Liver (tissue), 8 donors: ENCODE measurements at regions not wholly inside any gene's neighbourhood (a gene's known extent, or its start where the extent isn't known, plus 50 kb on each side); places are given as distances from the start of the nearest gene placed in this dataset.

ENCODE experiments used
- DNase-seq: peaks from one replicate; pipeline ENCODE4 v3.0.0-alpha.2; 2017; ENCODE audit warnings: low spot score
- H3K27ac ChIP-seq, 2 donors: one replicate each; pipeline ENCODE4 v1.7.0; 2013; ENCODE audit warnings: inconsistent platforms in 2 of 2, low read length in 2 of 2, control low read depth in 1 of 2, low read depth in 1 of 2, mild to moderate bottlenecking in 1 of 2
- H3K27me3 ChIP-seq, 4 donors: one replicate each; pipeline versions ENCODE4 v1.6.1 to v1.7.0; 2013; ENCODE audit warnings: low read length in 3 of 4, inconsistent platforms in 1 of 4, mild to moderate bottlenecking in 1 of 4, moderate library complexity in 1 of 4; ENCODE audit not compliant: control insufficient read depth in 4 of 4, insufficient read depth in 4 of 4
- H3K36me3 ChIP-seq, 4 donors: one replicate each; pipeline versions ENCODE4 v1.6.1 to v1.7.0; 2013; ENCODE audit warnings: low read length in 3 of 4, mild to moderate bottlenecking in 3 of 4, low read depth in 1 of 4, moderate library complexity in 1 of 4; ENCODE audit not compliant: control insufficient read depth in 4 of 4, insufficient read depth in 3 of 4
- H3K4me1 ChIP-seq, 4 donors: one replicate each; pipeline versions ENCODE4 v1.6.1 to v1.7.0; 2013; ENCODE audit warnings: low read length in 3 of 4, mild to moderate bottlenecking in 3 of 4, moderate library complexity in 1 of 4; ENCODE audit not compliant: control insufficient read depth in 4 of 4, insufficient read depth in 4 of 4
- H3K4me3 ChIP-seq, 3 donors: one replicate each; pipeline versions ENCODE4 v1.6.1 to v1.7.0; 2013; ENCODE audit warnings: low read length in 3 of 3, control low read depth in 1 of 3, low read depth in 1 of 3, mild to moderate bottlenecking in 1 of 3
- H3K9ac ChIP-seq, 2 donors: one replicate each; pipeline ENCODE4 v1.7.0; 2013; ENCODE audit warnings: low read length in 2 of 2, mild to moderate bottlenecking in 2 of 2, moderate library complexity in 2 of 2, control low read depth in 1 of 2, low read depth in 1 of 2
- H3K9me3 ChIP-seq, 4 donors: one replicate each; pipeline versions ENCODE4 v1.6.1 to v1.7.0; 2013; ENCODE audit warnings: low read length in 3 of 4; ENCODE audit not compliant: control insufficient read depth in 4 of 4
- EGR1 ChIP-seq, 2 donors: IDR thresholded peaks; 2 replicates each; pipeline ENCODE4 v1.6.1; 2016 to 2018; ENCODE audit warnings: antibody characterized with exemption in 2 of 2, low read depth in 2 of 2
- FOXA1 ChIP-seq: IDR thresholded peaks from 2 replicates; pipeline ENCODE4 v1.6.1; 2016; ENCODE audit warnings: antibody characterized with exemption
- GABPA ChIP-seq, 2 donors: IDR thresholded peaks in 1 of 2; conservative IDR thresholded peaks in 1 of 2; 2 replicates each; pipeline ENCODE4 v1.6.1; 2016; ENCODE audit warnings: antibody characterized with exemption in 2 of 2, mild to moderate bottlenecking in 1 of 2, moderate library complexity in 1 of 2
- HNF4A ChIP-seq, 2 donors: conservative IDR thresholded peaks; 2 replicates each; pipeline ENCODE4 v1.6.1; 2016; ENCODE audit warnings: antibody characterized with exemption in 2 of 2, mild to moderate bottlenecking in 2 of 2
- HNF4G ChIP-seq: IDR thresholded peaks from 2 replicates; pipeline ENCODE4 v1.6.1; 2016; ENCODE audit warnings: antibody characterized with exemption
- NR2F2 ChIP-seq: IDR thresholded peaks from 2 replicates; pipeline ENCODE4 v1.6.1; 2016; ENCODE audit warnings: antibody characterized with exemption
- RAD21 ChIP-seq, 2 donors: IDR thresholded peaks; 2 replicates each; pipeline ENCODE4 v1.6.1; 2016; ENCODE audit warnings: antibody characterized with exemption in 2 of 2, mild to moderate bottlenecking in 2 of 2
- RXRA ChIP-seq, 2 donors: IDR thresholded peaks; 2 replicates each; pipeline ENCODE4 v1.6.1; 2017 to 2018; ENCODE audit warnings: antibody characterized with exemption in 2 of 2, mild to moderate bottlenecking in 1 of 2
- SP1 ChIP-seq: IDR thresholded peaks from 2 replicates; pipeline ENCODE4 v1.6.1; 2018; ENCODE audit warnings: antibody characterized with exemption, mild to moderate bottlenecking
- TAF1 ChIP-seq: conservative IDR thresholded peaks from 2 replicates; pipeline ENCODE4 v1.6.1; 2016; ENCODE audit warnings: antibody characterized with exemption, mild to moderate bottlenecking
- YY1 ChIP-seq: IDR thresholded peaks from 2 replicates; pipeline ENCODE4 v1.6.1; 2016; ENCODE audit warnings: antibody characterized with exemption, mild to moderate bottlenecking
- WGBS: extraction: QIAGEN DNeasy Blood & Tissue Kit; methylation state at CpG from one replicate; pipeline ENCODE4 v1.1.7; 2013; 5-methylcytosine and 5-hydroxymethylcytosine counted together
- TF ChIP-seq, protein P1 (sequence below): fragments of 150-350 bp; IDR thresholded peaks from 2 replicates; pipeline ENCODE4 v1.5.1; 2017; ENCODE audit warnings: improper control_type of control experiment, low read depth, low read length; ENCODE audit not compliant: missing input control
- TF ChIP-seq, protein P2 (sequence below): IDR thresholded peaks from 2 replicates; pipeline ENCODE4 v1.6.1; 2016; ENCODE audit warnings: antibody characterized with exemption
- TF ChIP-seq, protein P3 (sequence below): IDR thresholded peaks from 2 replicates; pipeline ENCODE4 v1.6.1; 2016; ENCODE audit warnings: antibody characterized with exemption
- TF ChIP-seq, protein P4 (sequence below): IDR thresholded peaks from 2 replicates; pipeline ENCODE4 v1.6.1; 2016; ENCODE audit warnings: antibody characterized with exemption
- donor health status: healthy.
- donor health status: healthy.
- donor health status: healthy.
- donor health status: healthy.
- donor health status: healthy.

DNA sequence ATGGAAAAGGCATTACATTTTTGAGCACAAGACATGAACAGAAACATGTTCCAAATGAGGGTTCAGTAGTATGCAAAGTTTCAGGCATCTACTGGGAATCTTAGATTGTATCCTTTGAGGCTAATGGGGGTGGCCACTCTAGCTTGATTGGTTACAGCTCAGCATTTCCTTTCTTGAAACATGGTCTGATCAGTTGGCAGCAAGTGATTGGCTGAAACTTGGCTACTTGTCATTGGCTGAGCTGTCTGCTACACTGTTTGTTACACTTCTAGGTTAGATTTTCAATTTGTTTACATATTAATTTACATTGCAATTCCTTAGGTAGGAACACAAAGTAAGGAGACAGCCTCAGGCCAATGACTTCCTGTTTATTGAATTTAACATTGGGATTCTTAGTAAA lies 918.0 kb upstream of the SEL1L start:
- Histone ChIP-seq H3K4me1 (no peaks in the 10 kb centered on the region), H3K9me3 (peaks cover 0 to 2% (median 0%) of the 10 kb centered on the region in 4 donors), H3K36me3 (no peaks in the 10 kb centered on the region), H3K9ac (no peak overlapping the region), H3K27me3 (no peaks in the 10 kb centered on the region), H3K4me3 (no peak overlapping the region), H3K27ac (no peak overlapping the region)
- TF ChIP-seq SP1 (no peak), EGR1 (IDR thresholded peaks at IDR 0.05; ENCODE audit: low read depth in 2 of 2) (no peak)
- no peak for DNase-seq

DNA sequence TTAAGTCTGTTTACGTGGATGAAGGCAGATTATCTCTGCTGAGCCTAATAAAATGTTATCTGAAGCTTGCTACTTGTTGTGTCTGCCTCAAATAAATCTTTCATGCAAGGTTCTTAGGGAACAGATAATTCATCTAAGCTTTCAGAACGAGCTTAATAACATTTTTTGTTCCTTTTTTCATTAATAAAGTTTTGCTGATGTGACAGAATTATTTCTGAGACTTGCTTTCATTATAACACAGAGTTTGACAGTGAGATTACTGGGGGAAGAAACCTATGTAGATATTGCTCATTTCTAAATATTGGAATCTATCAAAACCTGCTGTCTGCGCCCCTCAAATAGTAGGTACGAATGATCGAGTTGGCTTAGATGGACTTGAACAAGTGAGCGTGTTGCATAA lies 948.7 kb upstream of the SEL1L start:
- H3K27me3 ChIP-seq = peaks cover 0 to 5% (median 0%) of the 10 kb centered on the region in 4 donors

DNA sequence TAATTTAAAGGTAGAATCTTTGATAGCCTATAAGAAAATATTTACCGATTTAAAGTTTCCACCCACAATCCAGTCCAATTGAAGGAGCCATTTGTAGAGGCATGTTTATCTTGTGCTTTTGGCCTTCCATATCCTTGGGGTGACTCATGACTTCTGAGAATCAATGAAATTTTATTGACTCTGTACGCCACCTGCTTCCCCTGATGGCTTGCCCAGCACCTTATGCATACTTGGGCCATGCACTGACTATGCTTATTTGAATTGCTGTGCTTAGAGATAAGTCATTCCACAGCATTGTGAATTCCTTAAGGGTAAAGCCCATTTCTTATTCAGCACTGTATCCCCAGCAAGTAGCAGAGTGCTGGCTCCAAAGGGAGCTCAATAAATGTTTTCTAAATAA lies 954.8 kb upstream of the SEL1L start:
- DNase-seq = no peak
- Histone ChIP-seq H3K4me1 (no peaks in the 10 kb centered on the region), H3K9ac (no peak overlapping the region), H3K4me3 (no peak overlapping the region), H3K9me3 (no peaks in the 10 kb centered on the region), H3K36me3 (no peaks in the 10 kb centered on the region), H3K27ac (no peak overlapping the region), H3K27me3 (no peaks in the 10 kb centered on the region)
- WGBS = 76% methylated on average over 2 of the region's 2 CpGs
- no peak for TF ChIP-seq NR2F2
- TF ChIP-seq RAD21 (IDR thresholded peaks at IDR 0.05) = no peak
- TF ChIP-seq FOXA1 = no peak
- TF ChIP-seq, protein P1, sequence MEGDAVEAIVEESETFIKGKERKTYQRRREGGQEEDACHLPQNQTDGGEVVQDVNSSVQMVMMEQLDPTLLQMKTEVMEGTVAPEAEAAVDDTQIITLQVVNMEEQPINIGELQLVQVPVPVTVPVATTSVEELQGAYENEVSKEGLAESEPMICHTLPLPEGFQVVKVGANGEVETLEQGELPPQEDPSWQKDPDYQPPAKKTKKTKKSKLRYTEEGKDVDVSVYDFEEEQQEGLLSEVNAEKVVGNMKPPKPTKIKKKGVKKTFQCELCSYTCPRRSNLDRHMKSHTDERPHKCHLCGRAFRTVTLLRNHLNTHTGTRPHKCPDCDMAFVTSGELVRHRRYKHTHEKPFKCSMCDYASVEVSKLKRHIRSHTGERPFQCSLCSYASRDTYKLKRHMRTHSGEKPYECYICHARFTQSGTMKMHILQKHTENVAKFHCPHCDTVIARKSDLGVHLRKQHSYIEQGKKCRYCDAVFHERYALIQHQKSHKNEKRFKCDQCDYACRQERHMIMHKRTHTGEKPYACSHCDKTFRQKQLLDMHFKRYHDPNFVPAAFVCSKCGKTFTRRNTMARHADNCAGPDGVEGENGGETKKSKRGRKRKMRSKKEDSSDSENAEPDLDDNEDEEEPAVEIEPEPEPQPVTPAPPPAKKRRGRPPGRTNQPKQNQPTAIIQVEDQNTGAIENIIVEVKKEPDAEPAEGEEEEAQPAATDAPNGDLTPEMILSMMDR = no peak

More for the DNA sequence above, 948.7 kb upstream of the SEL1L start:
- TF ChIP-seq GABPA (IDR thresholded peaks at IDR 0.05 in 1 of 2, conservative IDR thresholded peaks at IDR 0.05 in 1 of 2) (no peak), HNF4A (conservative IDR thresholded peaks at IDR 0.05) (no peak), TAF1 (no peak), YY1 (no peak), RAD21 (IDR thresholded peaks at IDR 0.05) (no peak), HNF4G (no peak), RXRA (IDR thresholded peaks at IDR 0.05) (no peak)
- TF ChIP-seq, protein P2, sequence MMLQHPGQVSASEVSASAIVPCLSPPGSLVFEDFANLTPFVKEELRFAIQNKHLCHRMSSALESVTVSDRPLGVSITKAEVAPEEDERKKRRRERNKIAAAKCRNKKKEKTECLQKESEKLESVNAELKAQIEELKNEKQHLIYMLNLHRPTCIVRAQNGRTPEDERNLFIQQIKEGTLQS = no peak
- TF ChIP-seq, protein P3, sequence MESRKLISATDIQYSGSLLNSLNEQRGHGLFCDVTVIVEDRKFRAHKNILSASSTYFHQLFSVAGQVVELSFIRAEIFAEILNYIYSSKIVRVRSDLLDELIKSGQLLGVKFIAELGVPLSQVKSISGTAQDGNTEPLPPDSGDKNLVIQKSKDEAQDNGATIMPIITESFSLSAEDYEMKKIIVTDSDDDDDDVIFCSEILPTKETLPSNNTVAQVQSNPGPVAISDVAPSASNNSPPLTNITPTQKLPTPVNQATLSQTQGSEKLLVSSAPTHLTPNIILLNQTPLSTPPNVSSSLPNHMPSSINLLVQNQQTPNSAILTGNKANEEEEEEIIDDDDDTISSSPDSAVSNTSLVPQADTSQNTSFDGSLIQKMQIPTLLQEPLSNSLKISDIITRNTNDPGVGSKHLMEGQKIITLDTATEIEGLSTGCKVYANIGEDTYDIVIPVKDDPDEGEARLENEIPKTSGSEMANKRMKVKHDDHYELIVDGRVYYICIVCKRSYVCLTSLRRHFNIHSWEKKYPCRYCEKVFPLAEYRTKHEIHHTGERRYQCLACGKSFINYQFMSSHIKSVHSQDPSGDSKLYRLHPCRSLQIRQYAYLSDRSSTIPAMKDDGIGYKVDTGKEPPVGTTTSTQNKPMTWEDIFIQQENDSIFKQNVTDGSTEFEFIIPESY = no peak
- TF ChIP-seq, protein P1 = no peak
- TF ChIP-seq, protein P4, sequence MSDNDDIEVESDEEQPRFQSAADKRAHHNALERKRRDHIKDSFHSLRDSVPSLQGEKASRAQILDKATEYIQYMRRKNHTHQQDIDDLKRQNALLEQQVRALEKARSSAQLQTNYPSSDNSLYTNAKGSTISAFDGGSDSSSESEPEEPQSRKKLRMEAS = no peak
- H3K36me3 ChIP-seq = no peaks in the 10 kb centered on the region
- H3K4me3 ChIP-seq = no peak overlapping the region
- H3K9me3 ChIP-seq = no peaks in the 10 kb centered on the region
- WGBS = 66% methylated on average over 6 of the region's 6 CpGs
- no peak overlapping the region for H3K27ac ChIP-seq
- H3K4me1 ChIP-seq = no peaks in the 10 kb centered on the region
- DNase-seq = no peak
- H3K9ac ChIP-seq = no peak overlapping the region
